Sigmoid colon (tissue), 6 donors: ENCODE measurements at regions not wholly inside any gene's neighbourhood (a gene's known extent, or its start where the extent isn't known, plus 50 kb on each side); places are given as distances from the start of the nearest gene placed in this dataset.

Experiments
- DNase-seq: peaks from one replicate; pipeline ENCODE4 v3.0.0-alpha.2; 2019
- H3K27ac ChIP-seq, 4 donors: fragments of 200-600 bp; sonication (generic); one replicate each; pipeline ENCODE4 v1.5.1; 2016 to 2019; ENCODE audit warnings: mild to moderate bottlenecking in 1 of 4
- H3K27me3 ChIP-seq, 3 donors: fragments of 200-600 bp; sonication (generic); one replicate each; pipeline ENCODE4 v1.5.1; 2019; ENCODE audit warnings: mild to moderate bottlenecking in 1 of 3
- H3K36me3 ChIP-seq, 4 donors: fragments of 200-600 bp; sonication (generic); one replicate each; pipeline ENCODE4 v1.5.1; 2016 to 2019
- H3K4me1 ChIP-seq, 4 donors: fragments of 200-600 bp; sonication (generic); one replicate each; pipeline ENCODE4 v1.5.1; 2017 to 2019
- H3K4me3 ChIP-seq, 4 donors: fragments of 200-600 bp; sonication (generic); one replicate each; pipeline ENCODE4 v1.5.1; 2017 to 2019; ENCODE audit warnings: mild to moderate bottlenecking in 2 of 4, moderate library complexity in 1 of 4
- H3K9me3 ChIP-seq, 4 donors: fragments of 200-600 bp in 3 of 4; sonication (generic) in 3 of 4; one replicate each; pipeline versions ENCODE4 v1.5.1 to v1.6.1; 2013 to 2019
- EP300 ChIP-seq, 4 donors: sonication (generic); formaldehyde crosslinking; IDR thresholded peaks; one replicate each; pipeline ENCODE4 v1.6.1; 2017; ENCODE audit warnings: antibody characterized with exemption in 4 of 4
- POLR2A ChIP-seq, 2 donors: fragments of 450-650 bp; IDR thresholded peaks; one replicate each; pipeline ENCODE4 v1.6.1; 2016; ENCODE audit warnings: antibody characterized with exemption in 2 of 2, mild to moderate bottlenecking in 2 of 2, moderate library complexity in 2 of 2
- POLR2AphosphoS5 ChIP-seq, 4 donors: sonication (generic); formaldehyde crosslinking; IDR thresholded peaks; one replicate each; pipeline ENCODE4 v1.6.1; 2017; ENCODE audit warnings: antibody characterized with exemption in 4 of 4
- WGBS, 2 donors: extraction: QIAGEN DNeasy Blood & Tissue Kit; methylation state at CpG; one replicate each; pipeline ENCODE4 v1.1.7; 2013; 5-methylcytosine and 5-hydroxymethylcytosine counted together
- intact Hi-C: fragments of 100-400 bp; cut with DNase I; formaldehyde crosslinking; loops from one replicate; pipeline ENCODE4 v1.15.1; 2023
- TF ChIP-seq, protein P1 (sequence below), 4 experiments: fragments of 450-650 bp in 3 of 4; fragments of 200-600 bp in 1 of 4; IDR thresholded peaks; one replicate each; pipeline ENCODE4 v1.5.1; 2016 to 2019; ENCODE audit warnings: antibody characterized with exemption in 4 of 4, mild to moderate bottlenecking in 3 of 4, moderate library complexity in 2 of 4
- donor health status: healthy with polysubstance abuse.
- donor health status: healthy.

- Histone ChIP-seq H3K4me1 (no peaks in the 10 kb centered on the region), H3K4me3 (no peak overlapping the region), H3K27me3 (no peaks in the 10 kb centered on the region), H3K9me3 (no peaks in the 10 kb centered on the region), H3K36me3 (no peaks in the 10 kb centered on the region), H3K27ac (no peak overlapping the region)
- DNase-seq, result no peak
- 65 to 83% methylated on average over 2 of the region's 2 CpGs for WGBS, 2 donors
- intact Hi-C loops, result no loop called here
- TF ChIP-seq, protein P1, sequence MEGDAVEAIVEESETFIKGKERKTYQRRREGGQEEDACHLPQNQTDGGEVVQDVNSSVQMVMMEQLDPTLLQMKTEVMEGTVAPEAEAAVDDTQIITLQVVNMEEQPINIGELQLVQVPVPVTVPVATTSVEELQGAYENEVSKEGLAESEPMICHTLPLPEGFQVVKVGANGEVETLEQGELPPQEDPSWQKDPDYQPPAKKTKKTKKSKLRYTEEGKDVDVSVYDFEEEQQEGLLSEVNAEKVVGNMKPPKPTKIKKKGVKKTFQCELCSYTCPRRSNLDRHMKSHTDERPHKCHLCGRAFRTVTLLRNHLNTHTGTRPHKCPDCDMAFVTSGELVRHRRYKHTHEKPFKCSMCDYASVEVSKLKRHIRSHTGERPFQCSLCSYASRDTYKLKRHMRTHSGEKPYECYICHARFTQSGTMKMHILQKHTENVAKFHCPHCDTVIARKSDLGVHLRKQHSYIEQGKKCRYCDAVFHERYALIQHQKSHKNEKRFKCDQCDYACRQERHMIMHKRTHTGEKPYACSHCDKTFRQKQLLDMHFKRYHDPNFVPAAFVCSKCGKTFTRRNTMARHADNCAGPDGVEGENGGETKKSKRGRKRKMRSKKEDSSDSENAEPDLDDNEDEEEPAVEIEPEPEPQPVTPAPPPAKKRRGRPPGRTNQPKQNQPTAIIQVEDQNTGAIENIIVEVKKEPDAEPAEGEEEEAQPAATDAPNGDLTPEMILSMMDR (IDR thresholded peaks at IDR 0.05), result no peak
- no peak for TF ChIP-seq EP300 (IDR thresholded peaks at IDR 0.05)
These were observed 74.0 kb downstream of the C3orf85 start for GRCh38 chr3:109210501-109210900.

GRCh38 chr3:109211941-109212340, 75.4 kb downstream of the C3orf85 start:
- Histone ChIP-seq H3K9me3 (no peaks in the 10 kb centered on the region), H3K27ac (no peak overlapping the region), H3K4me1 (no peaks in the 10 kb centered on the region), H3K27me3 (no peaks in the 10 kb centered on the region), H3K4me3 (no peak overlapping the region), H3K36me3 (no peaks in the 10 kb centered on the region)
- 82 to 83% methylated on average over 4 of the region's 4 CpGs for WGBS, 2 donors
- intact Hi-C loops, result no loop called here
- TF ChIP-seq POLR2AphosphoS5 (IDR thresholded peaks at IDR 0.05) (no peak), EP300 (IDR thresholded peaks at IDR 0.05) (no peak)
- DNase-seq, result no peak

GRCh38 chr3:109213321-109213720, 76.8 kb downstream of the C3orf85 start:
- Histone ChIP-seq H3K36me3 (no peaks in the 10 kb centered on the region), H3K9me3 (peaks cover 0 to 3% (median 0%) of the 10 kb centered on the region in 4 donors), H3K27me3 (no peaks in the 10 kb centered on the region), H3K4me3 (no peak overlapping the region), H3K4me1 (no peaks in the 10 kb centered on the region), H3K27ac (no peak overlapping the region)
- TF ChIP-seq EP300 (IDR thresholded peaks at IDR 0.05) (no peak), POLR2A (IDR thresholded peaks at IDR 0.05) (no peak), POLR2AphosphoS5 (IDR thresholded peaks at IDR 0.05) (no peak)
- TF ChIP-seq, protein P1 (IDR thresholded peaks at IDR 0.05), result no peak
- no peak for DNase-seq
- intact Hi-C loops, result no loop called here

DNA sequence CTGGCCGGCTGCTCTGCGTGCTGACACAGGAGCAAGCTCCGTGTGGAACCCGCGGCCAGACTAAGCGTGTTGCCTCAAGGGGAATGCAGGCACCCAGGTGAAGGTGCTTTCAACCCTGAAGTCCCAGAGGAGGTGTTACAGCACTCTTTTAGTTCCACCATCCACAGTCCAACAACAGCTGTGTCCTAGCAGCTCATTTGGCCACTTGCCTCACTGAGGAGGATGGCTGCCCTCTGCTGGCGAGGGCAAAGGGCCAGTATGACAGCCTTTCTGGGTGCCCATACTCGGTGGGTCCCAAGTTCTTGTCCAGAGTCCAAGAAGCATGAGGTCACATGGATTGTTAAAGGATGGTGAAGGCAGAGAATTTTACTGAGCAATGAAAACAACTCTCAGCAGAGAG, 87.8 kb downstream of the C3orf85 start:
- intact Hi-C loops, result no loop called here
- H3K4me3 ChIP-seq, result no peak overlapping the region
- H3K27me3 ChIP-seq, result no peaks in the 10 kb centered on the region
- H3K36me3 ChIP-seq, result no peaks in the 10 kb centered on the region
- no peak overlapping the region for H3K27ac ChIP-seq
- 77 to 88% methylated on average over 8 of the region's 8 CpGs for WGBS, 2 donors
- H3K9me3 ChIP-seq, result no peaks in the 10 kb centered on the region
- no peaks in the 10 kb centered on the region for H3K4me1 ChIP-seq
- DNase-seq, result no peak
- TF ChIP-seq, protein P1 (IDR thresholded peaks at IDR 0.05), result peak in 1 of 4 experiments; percentile 27
- TF ChIP-seq POLR2AphosphoS5 (IDR thresholded peaks at IDR 0.05), result no peak

- Histone ChIP-seq H3K36me3 (no peaks in the 10 kb centered on the region), H3K9me3 (no peaks in the 10 kb centered on the region), H3K4me1 (no peaks in the 10 kb centered on the region), H3K4me3 (no peak overlapping the region), H3K27me3 (no peaks in the 10 kb centered on the region), H3K27ac (no peak overlapping the region)
- WGBS, 2 donors, result 58 to 72% methylated on average over 3 of the region's 3 CpGs
- intact Hi-C loops, result no loop called here
- no peak for DNase-seq
- TF ChIP-seq, protein P1 (IDR thresholded peaks at IDR 0.05), result no peak
- TF ChIP-seq EP300 (IDR thresholded peaks at IDR 0.05) (no peak), POLR2AphosphoS5 (IDR thresholded peaks at IDR 0.05) (no peak), POLR2A (IDR thresholded peaks at IDR 0.05) (no peak)
These were observed 89.0 kb downstream of the C3orf85 start for GRCh38 chr3:109225516-109225915.
